Testis (tissue), 2 donors: ENCODE measurements at regions not wholly inside any gene's neighbourhood (a gene's known extent, or its start where the extent isn't known, plus 50 kb on each side); places are given as distances from the start of the nearest gene placed in this dataset.

Experiments used
- DNase-seq: peaks from one replicate; pipeline ENCODE4 v3.0.0-alpha.2; 2019
- H3K27ac ChIP-seq, 2 donors: fragments of 200-600 bp; sonication (generic); one replicate each; pipeline ENCODE4 v1.5.1; 2019
- H3K27me3 ChIP-seq: fragments of 200-600 bp; sonication (generic); one replicate; pipeline ENCODE4 v1.5.1; 2019
- H3K36me3 ChIP-seq: fragments of 200-600 bp; sonication (generic); one replicate; pipeline ENCODE4 v1.5.1; 2017; ENCODE audit warnings: low read depth; ENCODE audit errors: missing control alignments
- H3K4me1 ChIP-seq: fragments of 200-600 bp; sonication (generic); one replicate; pipeline ENCODE4 v1.5.1; 2019
- H3K4me3 ChIP-seq, 2 donors: fragments of 200-600 bp; sonication (generic); one replicate each; pipeline ENCODE4 v1.5.1; 2017 to 2019
- H3K9me3 ChIP-seq: fragments of 200-600 bp; sonication (generic); one replicate; pipeline ENCODE4 v1.5.1; 2017
- CTCF ChIP-seq, 3 experiments: fragments of 450-650 bp in 2 of 3; fragments of 200-600 bp in 1 of 3; sonication (generic) in 1 of 3; IDR thresholded peaks; one replicate each; pipeline ENCODE4 v1.5.1; 2016 to 2019; ENCODE audit warnings: antibody characterized with exemption in 3 of 3, mild to moderate bottlenecking in 2 of 3, moderate library complexity in 1 of 3
- POLR2A ChIP-seq: fragments of 450-650 bp; IDR thresholded peaks from one replicate; pipeline ENCODE4 v1.6.1; 2017; ENCODE audit warnings: antibody characterized with exemption, mild to moderate bottlenecking, moderate library complexity
- WGBS, 2 donors: methylation state at CpG; one replicate each; pipeline ENCODE4 v1.1.5; 2018; 5-methylcytosine and 5-hydroxymethylcytosine counted together
- intact Hi-C: fragments of 100-400 bp; cut with DNase I; formaldehyde crosslinking; loops from one replicate; pipeline ENCODE4 v1.15.1; 2023; ENCODE audit warnings: low total_unique reads

GRCh38 chr2:79272616-79273015, 113.1 kb upstream of the REG3A start:
- Histone ChIP-seq H3K27ac (no peak overlapping the region), H3K4me3 (no peak overlapping the region), H3K4me1 (no peaks in the 10 kb centered on the region), H3K36me3 (no peaks in the 10 kb centered on the region), H3K9me3 (no peaks in the 10 kb centered on the region), H3K27me3 (no peaks in the 10 kb centered on the region)
- no peak for DNase-seq
- intact Hi-C loops: no loop called here
- TF ChIP-seq POLR2A: no peak
- no peak for TF ChIP-seq CTCF (IDR thresholded peaks at IDR 0.05)

GRCh38 chr2:79271456-79271855, 111.9 kb upstream of the REG3A start:
- no peaks in the 10 kb centered on the region for H3K9me3 ChIP-seq
- H3K27me3 ChIP-seq: no peaks in the 10 kb centered on the region
- no peak overlapping the region for H3K4me3 ChIP-seq
- no peak overlapping the region for H3K27ac ChIP-seq
- no peak for TF ChIP-seq POLR2A
- no peak for TF ChIP-seq CTCF (IDR thresholded peaks at IDR 0.05)
- intact Hi-C loops: no loop called here
- H3K4me1 ChIP-seq: no peaks in the 10 kb centered on the region
- H3K36me3 ChIP-seq: no peaks in the 10 kb centered on the region
- no peak for DNase-seq
- 60 to 67% methylated on average over 3 of the region's 3 CpGs for WGBS, 2 donors

GRCh38 chr2:79260848-79261247, 101.3 kb upstream of the REG3A start:
- intact Hi-C loops: no loop called here
- DNase-seq: no peak
- WGBS, 2 donors: 88 to 96% methylated on average over 2 of the region's 2 CpGs

GRCh38 chr2:79259959-79260358, 100.4 kb upstream of the REG3A start:
- H3K36me3 ChIP-seq: no peaks in the 10 kb centered on the region
- no peak for TF ChIP-seq CTCF (IDR thresholded peaks at IDR 0.05)
- TF ChIP-seq POLR2A: no peak
- intact Hi-C loops: no loop called here
- no peaks in the 10 kb centered on the region for H3K9me3 ChIP-seq
- 60 to 74% methylated on average over 1 of the region's 1 CpG for WGBS, 2 donors
- H3K4me3 ChIP-seq: no peak overlapping the region
- H3K27ac ChIP-seq: no peak overlapping the region
- no peaks in the 10 kb centered on the region for H3K4me1 ChIP-seq
- H3K27me3 ChIP-seq: no peaks in the 10 kb centered on the region
- no peak for DNase-seq

More at GRCh38 chr2:79260848-79261247, 101.3 kb upstream of the REG3A start:
- Histone ChIP-seq H3K27me3 (no peaks in the 10 kb centered on the region), H3K27ac (no peak overlapping the region), H3K36me3 (no peaks in the 10 kb centered on the region), H3K9me3 (no peaks in the 10 kb centered on the region), H3K4me1 (no peaks in the 10 kb centered on the region), H3K4me3 (no peak overlapping the region)
- TF ChIP-seq CTCF (IDR thresholded peaks at IDR 0.05) (no peak), POLR2A (no peak)

GRCh38 chr2:79259296-79259695, 99.7 kb upstream of the REG3A start:
- Histone ChIP-seq H3K36me3 (no peaks in the 10 kb centered on the region), H3K27me3 (no peaks in the 10 kb centered on the region), H3K27ac (no peak overlapping the region), H3K4me3 (no peak overlapping the region), H3K4me1 (no peaks in the 10 kb centered on the region), H3K9me3 (no peaks in the 10 kb centered on the region)
- intact Hi-C loops: no loop called here
- TF ChIP-seq POLR2A (no peak), CTCF (IDR thresholded peaks at IDR 0.05) (no peak)
- WGBS, 2 donors: 86 to 90% methylated on average over 3 of the region's 3 CpGs
- DNase-seq: no peak
